NCI-H1048 (cell line): ENCODE measurements at regions not wholly inside any gene's neighbourhood (a gene's known extent, or its start where the extent isn't known, plus 50 kb on each side); places are given as distances from the start of the nearest gene placed in this dataset.

ENCODE experiments used
- DNase-seq: peaks from one replicate; lab custom pipeline; 2025; lab: John Stamatoyannopoulos, UW

GRCh38 chr21:41076064-41076463, 91.9 kb upstream of the BACE2 start:
- DNase-seq: no peak

GRCh38 chr21:41079159-41079558, 88.8 kb upstream of the BACE2 start:
- DNase-seq: no peak

- no peak for DNase-seq
Observed at GRCh38 chr21:41080485-41081121, 87.4 kb upstream of the BACE2 start.

GRCh38 chr21:41086569-41086968, 81.4 kb upstream of the BACE2 start:
- no peak for DNase-seq

- DNase-seq: no peak
Observed at GRCh38 chr21:41090981-41091380, 77.0 kb upstream of the BACE2 start.

GRCh38 chr21:41091616-41092015, 76.3 kb upstream of the BACE2 start:
- no peak for DNase-seq

- no peak for DNase-seq
Observed at GRCh38 chr21:41092312-41092711, 75.6 kb upstream of the BACE2 start.

GRCh38 chr21:41095983-41096382, 72.0 kb upstream of the BACE2 start:
- DNase-seq: no peak

GRCh38 chr21:41098076-41098475, 69.9 kb upstream of the BACE2 start:
- no peak for DNase-seq

GRCh38 chr21:41098481-41099042, 69.4 kb upstream of the BACE2 start:
- no peak for DNase-seq

- DNase-seq: no peak
Observed at GRCh38 chr21:41100826-41101550, 67.0 kb upstream of the BACE2 start.

GRCh38 chr21:41102281-41102680, 65.7 kb upstream of the BACE2 start:
- no peak for DNase-seq

GRCh38 chr21:41107602-41108001, 60.4 kb upstream of the BACE2 start:
- DNase-seq: no peak

GRCh38 chr21:41108668-41109585, 59.0 kb upstream of the BACE2 start:
- DNase-seq: no peak

GRCh38 chr21:41110161-41110560, 57.8 kb upstream of the BACE2 start:
- DNase-seq: no peak

- no peak for DNase-seq
Observed at GRCh38 chr21:41110664-41111063, 57.3 kb upstream of the BACE2 start.

- DNase-seq: no peak
Observed at GRCh38 chr21:41111681-41112080, 56.3 kb upstream of the BACE2 start.

- DNase-seq: no peak
Observed at GRCh38 chr21:41112740-41113692, 54.9 kb upstream of the BACE2 start.

- DNase-seq: no peak
Observed at GRCh38 chr21:41115851-41116250, 52.1 kb upstream of the BACE2 start.
